Stomach (tissue), 8 donors: ENCODE measurements at regions not wholly inside any gene's neighbourhood (a gene's known extent, or its start where the extent isn't known, plus 50 kb on each side); places are given as distances from the start of the nearest gene placed in this dataset.

Experiments used
- DNase-seq, 2 donors: peaks; one replicate each; pipeline versions ENCODE4 v3.0.0 to v3.0.0-alpha.2; 2013 to 2019
- H3K27ac ChIP-seq, 5 donors: fragments of 200-600 bp in 4 of 5; sonication (generic) in 4 of 5; one replicate each; pipeline ENCODE4 v1.5.1; 2013 to 2019; ENCODE audit warnings: mild to moderate bottlenecking in 1 of 5, moderate library complexity in 1 of 5
- H3K27me3 ChIP-seq, 3 donors: fragments of 200-600 bp; sonication (generic); one replicate each; pipeline ENCODE4 v1.5.1; 2017 to 2019; ENCODE audit warnings: mixed run types in 1 of 3
- H3K36me3 ChIP-seq, 4 donors: fragments of 200-600 bp; sonication (generic); 1 replicate in 3 of 4; 2 replicates in 1 of 4; pipeline ENCODE4 v1.5.1; 2016 to 2019
- H3K4me1 ChIP-seq, 4 donors: fragments of 200-600 bp; sonication (generic); one replicate each; pipeline ENCODE4 v1.5.1; 2016 to 2019
- H3K4me3 ChIP-seq, 4 donors: fragments of 200-600 bp; sonication (generic) in 3 of 4; one replicate each; pipeline ENCODE4 v1.5.1; 2016 to 2019; ENCODE audit warnings: mild to moderate bottlenecking in 1 of 4
- H3K9me3 ChIP-seq, 4 donors: fragments of 200-600 bp; sonication (generic); one replicate each; pipeline ENCODE4 v1.5.1; 2016 to 2019
- EP300 ChIP-seq: sonication (generic); formaldehyde crosslinking; IDR thresholded peaks from one replicate; pipeline ENCODE4 v1.6.1; 2017; ENCODE audit warnings: antibody characterized with exemption
- POLR2A ChIP-seq, 4 donors: fragments of 450-650 bp; IDR thresholded peaks; one replicate each; pipeline ENCODE4 v1.6.1; 2016; ENCODE audit warnings: antibody characterized with exemption in 4 of 4, control low read depth in 2 of 4, mild to moderate bottlenecking in 1 of 4, moderate library complexity in 1 of 4
- POLR2AphosphoS5 ChIP-seq, 3 donors: sonication (generic); formaldehyde crosslinking; IDR thresholded peaks; one replicate each; pipeline ENCODE4 v1.6.1; 2016; ENCODE audit warnings: antibody characterized with exemption in 3 of 3
- WGBS, 5 donors: extraction: QIAGEN DNeasy Blood & Tissue Kit in 3 of 5; methylation state at CpG; one replicate each; pipeline versions ENCODE4 v1.1.5 to v1.1.7; 2013 to 2018; 5-methylcytosine and 5-hydroxymethylcytosine counted together
- intact Hi-C: fragments of 100-400 bp; cut with DNase I; formaldehyde crosslinking; loops from one replicate; pipeline ENCODE4 v1.15.1; 2023; ENCODE audit warnings: low total_unique reads
- TF ChIP-seq, protein P1 (sequence below), 7 experiments: fragments of 450-650 bp in 4 of 7; fragments of 200-600 bp in 3 of 7; sonication (generic) in 3 of 7; IDR thresholded peaks; one replicate each; pipeline ENCODE4 v1.5.1; 2016 to 2019; ENCODE audit warnings: antibody characterized with exemption in 7 of 7, control low read depth in 2 of 7, mild to moderate bottlenecking in 1 of 7
- donor health status: healthy with polysubstance abuse.
- donor health status: Bipolar disorder and iron deficiency.
- donor health status: healthy.

DNA sequence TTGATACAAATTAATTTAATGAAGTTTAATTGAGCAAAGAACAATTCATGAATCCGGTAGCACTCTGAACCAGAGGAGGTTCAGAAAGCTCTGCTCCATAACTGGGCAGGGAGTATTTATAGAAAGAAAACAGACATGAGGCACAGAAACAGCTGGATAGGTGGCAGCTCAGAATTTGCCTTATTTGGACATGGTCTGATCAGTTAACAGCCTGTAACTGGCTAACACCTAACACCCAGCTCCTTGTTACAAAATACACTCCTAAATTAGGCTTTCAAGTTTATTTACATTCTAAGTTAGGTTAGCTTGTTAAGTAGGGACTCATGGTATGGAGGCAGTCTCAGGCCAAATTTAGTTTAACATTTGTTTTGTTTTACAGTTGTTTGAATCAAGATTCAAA is 67.8 kb upstream of the TMCC3 start:
- intact Hi-C loops: no loop called here

DNA sequence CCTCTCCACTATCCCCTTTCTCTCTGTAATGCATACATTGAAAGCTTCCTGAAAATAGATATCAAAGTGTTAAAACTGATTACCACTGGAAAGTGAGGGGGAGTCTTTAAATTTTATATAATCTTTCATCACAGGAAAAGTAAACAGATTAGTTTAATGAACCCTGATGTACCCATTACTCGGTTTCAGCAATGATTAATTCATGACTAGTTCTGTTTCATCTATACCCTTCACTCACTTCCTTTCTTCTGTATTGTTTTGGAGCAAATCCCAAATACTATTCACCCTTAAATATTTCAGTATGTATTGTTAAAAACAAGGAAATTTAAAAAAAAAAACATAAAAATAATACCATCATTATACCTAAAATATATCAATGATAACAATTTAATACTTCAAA is 67.3 kb upstream of the TMCC3 start:
- intact Hi-C loops: no loop called here
- peaks cover 0 to 6% (median 0%) of the 10 kb centered on the region in 4 donors for H3K4me1 ChIP-seq
- TF ChIP-seq EP300 (no peak), POLR2A (IDR thresholded peaks at IDR 0.05) (no peak), POLR2AphosphoS5 (IDR thresholded peaks at IDR 0.05) (no peak)
- TF ChIP-seq, protein P1, sequence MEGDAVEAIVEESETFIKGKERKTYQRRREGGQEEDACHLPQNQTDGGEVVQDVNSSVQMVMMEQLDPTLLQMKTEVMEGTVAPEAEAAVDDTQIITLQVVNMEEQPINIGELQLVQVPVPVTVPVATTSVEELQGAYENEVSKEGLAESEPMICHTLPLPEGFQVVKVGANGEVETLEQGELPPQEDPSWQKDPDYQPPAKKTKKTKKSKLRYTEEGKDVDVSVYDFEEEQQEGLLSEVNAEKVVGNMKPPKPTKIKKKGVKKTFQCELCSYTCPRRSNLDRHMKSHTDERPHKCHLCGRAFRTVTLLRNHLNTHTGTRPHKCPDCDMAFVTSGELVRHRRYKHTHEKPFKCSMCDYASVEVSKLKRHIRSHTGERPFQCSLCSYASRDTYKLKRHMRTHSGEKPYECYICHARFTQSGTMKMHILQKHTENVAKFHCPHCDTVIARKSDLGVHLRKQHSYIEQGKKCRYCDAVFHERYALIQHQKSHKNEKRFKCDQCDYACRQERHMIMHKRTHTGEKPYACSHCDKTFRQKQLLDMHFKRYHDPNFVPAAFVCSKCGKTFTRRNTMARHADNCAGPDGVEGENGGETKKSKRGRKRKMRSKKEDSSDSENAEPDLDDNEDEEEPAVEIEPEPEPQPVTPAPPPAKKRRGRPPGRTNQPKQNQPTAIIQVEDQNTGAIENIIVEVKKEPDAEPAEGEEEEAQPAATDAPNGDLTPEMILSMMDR (IDR thresholded peaks at IDR 0.05): no peak
- DNase-seq: no peak
- no peaks in the 10 kb centered on the region for H3K9me3 ChIP-seq
- H3K27me3 ChIP-seq: no peaks in the 10 kb centered on the region
- 35 to 64% (median 41%) methylated on average over 1 of the region's 1 CpG for WGBS, 5 donors
- no peak overlapping the region for H3K27ac ChIP-seq
- H3K36me3 ChIP-seq: no peaks in the 10 kb centered on the region
- H3K4me3 ChIP-seq: no peak overlapping the region

More for the DNA sequence above, 67.8 kb upstream of the TMCC3 start:
- no peak for DNase-seq
- Histone ChIP-seq H3K36me3 (no peaks in the 10 kb centered on the region), H3K9me3 (no peaks in the 10 kb centered on the region), H3K4me1 (peaks cover 0 to 6% (median 0%) of the 10 kb centered on the region in 4 donors), H3K27ac (no peak overlapping the region), H3K27me3 (no peaks in the 10 kb centered on the region), H3K4me3 (no peak overlapping the region)
- TF ChIP-seq, protein P1 (IDR thresholded peaks at IDR 0.05): no peak
- TF ChIP-seq POLR2A (IDR thresholded peaks at IDR 0.05) (no peak), EP300 (no peak), POLR2AphosphoS5 (IDR thresholded peaks at IDR 0.05) (no peak)
- 63 to 93% (median 82%) methylated on average over 1 of the region's 1 CpG for WGBS, 5 donors

DNA sequence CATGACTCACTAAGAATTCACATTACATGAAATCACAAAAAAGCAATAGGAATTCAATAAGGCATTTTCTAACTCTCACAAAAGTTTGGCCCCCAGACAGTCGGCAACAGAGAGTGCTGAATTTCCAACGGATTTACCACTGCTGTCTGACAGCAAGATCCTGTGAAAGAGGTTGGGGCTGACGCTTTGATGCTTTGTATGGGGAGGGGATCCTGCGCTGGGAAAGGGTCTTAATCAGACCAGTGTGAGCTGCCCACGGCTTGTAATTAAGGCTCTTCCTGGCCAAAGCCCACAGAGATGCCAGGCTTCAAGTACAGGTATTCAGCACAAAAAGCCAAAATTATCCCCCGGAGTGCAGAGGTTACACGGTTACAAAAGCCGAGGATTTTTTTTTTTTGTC is 66.8 kb upstream of the TMCC3 start:
- H3K4me1 ChIP-seq: peaks cover 0 to 6% (median 0%) of the 10 kb centered on the region in 4 donors
- DNase-seq: no peak
- no peaks in the 10 kb centered on the region for H3K36me3 ChIP-seq
- H3K27me3 ChIP-seq: no peaks in the 10 kb centered on the region
- no peak overlapping the region for H3K27ac ChIP-seq
- no peaks in the 10 kb centered on the region for H3K9me3 ChIP-seq
- H3K4me3 ChIP-seq: no peak overlapping the region
- WGBS, 5 donors: 80 to 86% (median 82%) methylated on average over 8 of the region's 8 CpGs
- intact Hi-C loops: no loop called here
- TF ChIP-seq, protein P1 (IDR thresholded peaks at IDR 0.05): no peak
- TF ChIP-seq POLR2AphosphoS5 (IDR thresholded peaks at IDR 0.05): no peak
- TF ChIP-seq EP300: no peak

DNA sequence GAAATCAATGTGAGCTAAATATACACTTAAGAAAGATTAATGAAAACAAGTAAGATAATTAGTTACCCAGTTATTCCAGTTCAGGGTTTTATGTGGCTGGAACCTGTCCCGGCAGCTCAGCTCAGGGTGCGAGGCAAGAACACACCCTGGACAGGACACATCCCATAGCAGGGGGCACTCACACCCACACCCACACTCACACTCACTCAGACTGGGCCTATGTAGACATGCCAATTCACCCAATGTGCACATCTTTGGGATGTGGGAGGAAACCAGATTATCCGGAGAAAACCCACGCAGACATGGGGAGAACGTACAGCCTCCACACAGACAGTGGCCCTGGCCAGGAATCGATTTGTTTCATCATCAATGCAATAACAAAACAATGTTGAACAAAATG is 66.0 kb upstream of the TMCC3 start:
- intact Hi-C loops: no loop called here
- WGBS, 5 donors: 77 to 87% (median 81%) methylated on average over 6 of the region's 6 CpGs
- no peak overlapping the region for H3K27ac ChIP-seq
- DNase-seq: no peak
- no peaks in the 10 kb centered on the region for H3K9me3 ChIP-seq
- TF ChIP-seq POLR2A (IDR thresholded peaks at IDR 0.05) (no peak), EP300 (no peak), POLR2AphosphoS5 (IDR thresholded peaks at IDR 0.05) (no peak)
- TF ChIP-seq, protein P1 (IDR thresholded peaks at IDR 0.05): no peak
- H3K36me3 ChIP-seq: no peaks in the 10 kb centered on the region
- peaks cover 0 to 6% (median 0%) of the 10 kb centered on the region in 4 donors for H3K4me1 ChIP-seq
- H3K4me3 ChIP-seq: no peak overlapping the region
- no peaks in the 10 kb centered on the region for H3K27me3 ChIP-seq
